CD4-positive, alpha-beta T cell treated with Interleukin-15 for 1 hour (primary cell): ENCODE measurements at regions not wholly inside any gene's neighbourhood (a gene's known extent, or its start where the extent isn't known, plus 50 kb on each side); places are given as distances from the start of the nearest gene placed in this dataset.
"Not testable (repeated sequence)": the region's sequence is repeated elsewhere in the genome, so short reads cannot be mapped to it uniquely, and the experiment has no call there.

Source experiments
- DNase-seq: peaks from one replicate; pipeline ENCODE4 v3.0.0-alpha.2; 2020

DNA sequence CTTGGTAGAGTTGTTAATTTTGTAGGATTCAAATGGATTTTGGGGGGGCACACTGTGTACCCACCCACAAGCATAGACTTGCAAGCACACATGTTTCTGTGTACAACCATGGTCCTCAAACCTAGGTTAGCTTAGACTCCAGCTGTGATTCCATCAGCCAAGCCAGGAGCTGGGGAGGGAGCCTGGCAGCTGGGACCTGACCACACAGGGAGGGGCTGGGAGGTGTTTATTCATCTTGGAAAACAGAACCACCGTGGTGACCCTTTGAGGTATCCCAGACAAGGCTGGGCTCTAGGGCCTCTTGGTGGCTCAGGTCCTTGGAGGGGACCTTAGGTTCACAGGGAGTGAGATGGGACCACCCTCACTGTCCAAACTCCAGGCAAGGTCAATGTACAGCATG is 410.3 kb downstream of the NEBL start:
- DNase-seq: no peak

DNA sequence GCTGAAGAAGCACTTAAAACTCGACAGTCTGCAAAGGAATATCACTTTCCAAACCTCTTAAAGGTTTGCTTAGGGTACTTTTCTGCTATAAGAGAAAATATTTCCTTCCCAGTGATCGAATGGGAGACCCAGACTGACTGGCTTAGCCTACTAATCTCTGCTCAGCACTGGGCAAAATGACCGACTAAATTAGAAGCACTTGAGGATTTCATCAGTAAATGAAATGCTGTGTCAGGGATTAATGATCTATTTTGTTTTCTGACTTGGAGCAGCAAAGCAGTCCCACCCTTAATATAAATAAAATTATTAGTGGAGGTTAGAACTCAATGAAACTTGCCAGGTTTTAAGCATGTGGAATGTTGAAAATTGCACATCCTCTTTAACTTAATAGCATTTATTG is 411.6 kb downstream of the NEBL start:
- no peak for DNase-seq

DNA sequence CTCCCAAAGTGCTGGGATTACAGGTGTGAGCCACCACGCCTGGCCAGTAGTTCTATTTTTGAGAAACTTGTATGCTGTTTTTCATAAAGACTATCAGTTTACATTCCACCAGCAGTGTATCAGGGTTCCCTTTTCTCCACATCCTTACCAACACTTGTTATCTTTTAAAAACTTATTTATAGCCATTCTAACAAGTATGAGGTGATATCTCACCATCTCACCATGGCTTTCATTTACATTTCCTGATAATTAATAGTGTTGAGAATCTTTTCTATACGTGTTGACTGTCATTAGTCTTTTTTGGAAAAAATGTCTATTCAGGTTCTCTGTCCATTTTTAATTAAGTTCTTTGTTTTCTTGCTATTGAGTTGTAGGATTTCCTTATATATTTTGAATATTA is 416.1 kb downstream of the NEBL start:
- no peak for DNase-seq

DNA sequence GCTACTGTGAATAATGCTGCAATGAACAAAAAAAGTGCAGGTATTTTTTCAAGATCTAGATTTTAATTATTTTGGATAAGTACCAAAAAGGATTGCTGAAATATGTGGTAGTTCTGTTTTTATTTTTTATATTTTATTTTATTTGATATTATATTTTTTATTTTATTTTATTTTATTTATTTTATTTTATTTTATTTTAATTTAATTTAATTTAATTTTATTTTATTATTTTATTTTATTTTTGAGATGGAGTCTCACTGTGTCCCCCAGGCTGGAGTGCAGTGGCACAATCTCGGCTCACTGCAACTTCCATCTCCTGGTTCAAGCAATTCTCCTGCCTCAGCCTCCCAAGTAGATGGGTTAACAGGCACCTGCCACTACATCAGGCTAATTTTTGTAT is 416.5 kb downstream of the NEBL start:
- DNase-seq: not testable (repeated sequence)

DNA sequence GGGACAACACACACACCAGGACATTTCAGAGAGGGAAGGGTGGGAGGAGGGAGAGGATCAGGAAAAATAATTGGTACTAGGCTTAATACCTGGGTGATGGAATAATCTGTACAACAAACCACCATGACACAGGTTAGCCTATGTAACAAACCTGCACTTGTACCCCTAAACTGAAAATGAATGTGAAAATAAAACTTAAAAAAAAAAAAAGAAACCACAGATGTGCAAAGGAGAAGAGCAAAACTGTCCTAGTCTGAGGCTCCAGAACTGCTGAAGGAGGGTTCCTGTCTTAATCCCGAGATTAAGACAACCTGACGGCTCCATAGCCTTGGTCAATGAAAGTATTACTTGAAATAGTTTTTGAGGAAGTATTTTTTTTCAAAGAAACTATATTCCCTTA is 423.0 kb downstream of the NEBL start:
- no peak for DNase-seq

DNA sequence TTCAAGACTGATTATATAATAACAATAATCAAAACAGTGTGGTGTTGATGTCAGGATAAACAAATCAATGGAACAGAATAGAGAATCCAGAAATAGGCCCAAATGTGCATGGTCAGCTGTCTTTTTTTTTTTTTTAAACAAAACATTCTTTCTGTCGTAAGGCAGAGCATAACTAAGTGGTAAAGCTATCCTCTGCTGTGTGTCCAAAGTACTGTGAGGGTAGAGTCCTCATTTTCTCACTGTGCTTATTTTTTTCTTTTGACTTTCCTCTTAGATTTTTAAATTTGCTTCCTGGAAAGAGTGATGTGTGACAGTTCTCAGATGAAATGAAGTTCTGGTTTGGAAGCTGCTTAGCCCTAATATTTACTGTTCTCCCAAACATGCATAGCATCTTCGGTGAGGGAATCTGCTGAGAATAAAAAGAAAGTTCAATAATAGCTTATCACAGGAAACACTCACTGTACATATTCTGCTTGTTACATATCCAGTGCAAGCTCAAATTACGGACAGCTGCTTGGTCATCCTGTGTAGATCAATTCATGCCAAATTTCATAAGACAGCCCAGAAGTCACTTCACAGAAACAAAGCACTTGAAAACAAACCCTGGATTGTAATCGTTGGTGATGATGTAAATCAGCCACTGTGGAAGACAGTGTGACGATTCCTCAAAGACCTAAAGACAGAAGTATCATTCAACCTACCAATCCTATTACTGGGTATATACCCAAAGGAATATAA is 423.9 kb downstream of the NEBL start:
- no peak for DNase-seq

DNA sequence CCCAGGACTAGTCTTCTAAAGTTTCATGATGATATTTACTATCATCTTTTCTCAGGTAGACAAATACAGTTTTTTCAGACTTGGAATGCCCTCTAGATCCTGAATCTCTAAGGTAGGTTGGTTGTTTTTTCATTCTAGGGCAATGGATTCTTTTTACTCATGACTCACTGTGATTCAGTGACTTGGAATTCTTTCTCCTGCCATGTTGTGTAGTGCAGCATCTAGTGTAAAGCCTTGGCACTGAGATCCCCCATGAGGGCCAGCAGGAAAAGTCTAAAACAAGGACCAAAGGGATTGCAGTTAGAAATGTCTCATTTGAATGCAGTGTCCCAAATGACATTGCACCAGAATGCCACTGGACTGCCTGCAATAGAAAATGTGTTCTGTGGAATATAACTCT is 430.4 kb downstream of the NEBL start:
- no peak for DNase-seq

DNA sequence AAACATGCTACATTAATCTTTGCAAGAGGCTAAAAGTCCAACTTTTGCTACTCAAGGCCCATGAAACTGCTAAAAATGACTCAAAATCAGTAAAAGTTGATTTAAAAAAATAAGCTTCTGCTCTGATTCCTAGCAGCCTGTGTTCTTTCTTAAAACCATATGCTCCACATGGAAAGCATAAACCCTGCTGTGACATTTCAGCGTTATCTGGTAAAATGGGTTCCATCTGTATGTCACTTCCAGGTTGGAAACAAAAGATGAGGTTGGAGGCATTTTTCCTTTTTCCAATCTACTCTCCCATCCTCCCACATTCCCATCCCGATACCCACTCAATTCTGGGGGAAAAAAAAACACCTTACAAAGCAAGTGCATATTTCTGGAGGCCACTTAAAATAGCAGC is 439.5 kb downstream of the NEBL start:
- DNase-seq: no peak

DNA sequence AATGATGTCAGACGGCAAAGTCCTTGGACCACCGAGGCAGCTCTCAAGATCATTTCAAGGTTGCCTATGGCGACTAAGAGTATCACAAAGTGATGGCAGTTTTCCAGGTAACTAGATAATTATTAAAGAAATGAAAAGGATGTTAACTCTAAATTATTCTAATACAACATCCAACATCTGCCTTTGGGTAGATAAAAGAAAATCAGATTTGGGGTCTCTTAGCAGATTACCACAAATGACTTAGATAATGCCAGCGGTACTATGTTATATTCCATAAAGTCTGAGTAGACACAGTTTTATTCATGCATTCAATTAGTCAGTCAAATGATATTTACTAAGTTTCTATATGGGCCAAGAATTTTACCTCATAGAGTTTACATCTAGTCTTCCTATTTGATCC is 441.3 kb downstream of the NEBL start:
- no peak for DNase-seq

DNA sequence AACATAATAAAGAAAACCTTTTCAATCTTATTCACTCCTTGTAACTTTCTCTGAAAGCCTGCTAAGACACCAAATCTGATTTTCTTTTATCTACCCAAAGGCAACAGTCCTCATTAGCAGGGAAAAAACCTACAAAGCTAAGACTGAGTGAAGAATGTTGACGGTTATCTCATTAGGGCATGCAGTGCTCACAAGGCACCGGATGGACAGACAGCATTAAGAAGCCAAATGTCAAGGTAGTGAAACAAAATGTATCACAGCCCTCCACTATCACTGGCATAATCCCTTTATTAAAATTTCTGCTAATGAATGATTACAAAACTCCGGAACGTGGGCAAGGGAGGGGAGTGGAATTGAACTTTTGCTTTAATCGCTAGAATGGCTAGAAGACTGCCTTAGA is 442.8 kb downstream of the NEBL start:
- no peak for DNase-seq

DNA sequence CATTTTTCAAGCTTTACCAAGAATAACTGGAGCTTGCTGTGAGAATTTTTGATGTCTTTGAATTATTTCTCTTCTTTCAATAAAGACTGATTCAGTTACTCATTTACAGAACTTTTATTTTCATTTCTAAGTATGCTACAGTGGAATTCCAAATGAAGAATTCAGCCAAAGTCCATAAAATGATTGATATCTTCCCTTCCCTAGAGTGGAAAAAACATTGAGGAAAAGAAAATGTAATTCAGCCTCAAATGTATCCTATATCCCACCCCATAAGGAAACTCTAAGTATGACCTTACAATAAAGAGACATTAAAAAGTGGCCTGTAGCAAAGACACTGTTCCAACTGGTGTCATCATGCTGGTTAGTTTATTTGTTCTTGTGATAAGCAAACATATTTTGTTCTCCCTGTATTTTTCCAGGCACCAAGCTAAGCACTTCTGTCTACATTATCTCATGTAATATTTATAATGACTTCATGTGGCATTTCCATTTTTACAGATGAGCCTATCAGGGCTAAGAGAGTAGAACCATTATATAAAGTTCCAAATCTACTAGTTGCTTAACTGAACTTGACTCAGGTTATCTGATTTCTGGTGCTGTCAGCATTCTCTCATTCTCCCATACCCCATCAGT is 450.4 kb downstream of the NEBL start:
- no peak for DNase-seq

DNA sequence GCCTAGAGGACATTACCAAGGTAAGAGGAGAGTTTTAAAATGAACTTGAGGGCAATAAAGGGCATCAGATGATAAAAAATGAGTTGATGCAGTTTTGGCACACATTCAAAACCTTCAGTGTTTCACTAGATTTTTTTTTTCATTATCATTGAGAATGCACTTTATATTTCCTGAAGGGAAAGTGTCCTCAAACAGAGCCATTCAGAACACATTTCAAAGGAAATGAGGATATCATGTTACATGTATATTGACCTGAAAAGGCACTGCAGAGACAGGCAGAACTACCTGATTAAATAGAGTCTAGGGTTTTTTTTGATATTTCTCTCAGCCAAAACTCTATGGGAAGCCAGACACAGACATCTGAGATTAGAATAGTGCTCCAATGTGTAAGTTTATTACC is 454.0 kb downstream of the NEBL start:
- DNase-seq: no peak

DNA sequence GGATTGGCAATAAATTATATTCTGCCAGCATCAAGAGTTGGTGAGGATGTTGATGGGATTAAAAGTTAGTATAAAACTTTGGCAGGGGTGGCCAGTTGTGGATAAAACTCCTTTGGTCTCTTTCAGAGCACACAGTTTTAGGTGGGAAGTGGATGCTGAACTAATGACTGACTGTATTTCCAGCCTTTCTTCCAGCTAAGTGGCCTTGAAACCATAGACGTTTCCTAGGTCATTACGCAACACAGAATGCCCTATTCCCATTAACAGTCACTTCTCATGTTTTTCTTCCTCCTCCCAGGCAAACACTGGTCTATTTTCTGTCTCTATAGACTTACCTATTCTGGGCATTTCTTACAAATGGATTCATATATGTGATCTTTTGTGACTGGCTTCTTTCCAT is 467.4 kb downstream of the NEBL start:
- DNase-seq: no peak

DNA sequence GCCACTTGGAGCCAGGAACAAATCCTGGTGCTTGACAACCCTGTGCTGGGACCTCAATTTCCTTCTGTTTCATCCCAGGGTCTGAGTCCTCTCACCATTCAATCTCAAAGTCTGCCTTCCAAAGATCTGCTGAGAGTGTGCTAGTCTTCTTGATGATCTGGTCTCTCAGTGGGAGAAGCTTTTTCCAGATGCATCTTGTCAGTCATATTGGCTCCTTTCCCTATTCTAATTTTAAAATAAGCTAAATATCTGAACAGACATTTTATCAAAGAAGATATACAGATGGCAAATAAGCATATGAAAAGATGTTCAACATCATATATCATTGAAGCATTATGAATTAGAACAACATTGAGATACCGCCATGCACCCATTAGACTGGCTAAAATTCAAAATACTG is 469.3 kb downstream of the NEBL start:
- no peak for DNase-seq

DNA sequence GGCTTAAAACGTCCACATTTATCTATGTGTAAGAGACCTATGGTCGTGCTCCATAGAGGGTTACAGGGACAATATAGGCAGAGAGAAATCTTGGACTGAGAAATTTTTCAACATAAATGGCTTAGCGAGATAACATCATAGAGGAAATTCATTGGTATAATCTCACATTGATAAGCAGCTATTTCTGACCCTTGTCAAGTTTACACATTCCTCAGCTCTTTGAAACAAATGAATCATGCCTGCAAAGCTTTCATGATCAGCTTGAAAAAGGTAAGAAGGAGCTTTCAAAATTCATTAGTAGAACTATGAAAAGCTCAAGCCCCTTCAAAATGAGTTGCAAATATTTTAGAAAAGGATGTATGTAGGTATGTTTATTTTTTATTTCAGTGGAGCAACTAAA is 478.8 kb downstream of the NEBL start:
- DNase-seq: no peak

DNA sequence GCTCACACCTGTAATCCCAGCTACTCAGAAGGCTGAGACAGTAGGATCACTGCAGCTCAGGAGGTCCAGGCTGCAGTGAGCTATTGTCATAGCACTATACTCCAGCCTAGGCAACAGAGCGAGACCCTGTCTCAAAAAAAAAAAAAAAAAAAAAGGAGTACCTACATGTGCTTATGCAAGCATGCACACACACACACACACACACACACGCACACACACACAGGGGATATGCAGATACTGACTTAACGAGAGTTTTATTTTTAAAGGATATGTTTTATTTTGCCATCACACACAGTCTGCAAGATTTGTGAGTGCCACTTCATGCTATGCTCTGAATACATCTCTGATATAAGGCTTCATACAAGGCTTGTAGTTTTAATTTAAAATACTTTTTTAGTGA is 479.3 kb downstream of the NEBL start:
- DNase-seq: no peak

DNA sequence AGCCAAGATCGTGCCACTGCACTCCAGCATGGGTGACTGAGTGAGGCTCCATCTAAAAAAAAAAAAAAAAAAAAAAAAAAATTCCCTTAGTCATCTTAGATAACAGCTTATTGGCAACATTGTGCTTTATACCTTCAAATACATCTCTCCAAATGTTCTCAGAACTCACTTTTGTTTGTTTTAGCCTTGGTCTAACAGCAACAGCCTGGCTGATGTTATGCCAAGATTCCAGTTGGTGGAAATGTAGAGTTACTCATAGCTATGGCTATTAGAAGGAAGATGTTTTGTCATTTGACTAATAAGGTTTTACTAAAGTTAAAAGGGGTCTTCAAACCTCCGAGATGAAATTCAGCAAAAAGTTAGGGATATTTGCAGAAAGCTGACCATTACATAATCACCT is 481.4 kb downstream of the NEBL start:
- no peak for DNase-seq

DNA sequence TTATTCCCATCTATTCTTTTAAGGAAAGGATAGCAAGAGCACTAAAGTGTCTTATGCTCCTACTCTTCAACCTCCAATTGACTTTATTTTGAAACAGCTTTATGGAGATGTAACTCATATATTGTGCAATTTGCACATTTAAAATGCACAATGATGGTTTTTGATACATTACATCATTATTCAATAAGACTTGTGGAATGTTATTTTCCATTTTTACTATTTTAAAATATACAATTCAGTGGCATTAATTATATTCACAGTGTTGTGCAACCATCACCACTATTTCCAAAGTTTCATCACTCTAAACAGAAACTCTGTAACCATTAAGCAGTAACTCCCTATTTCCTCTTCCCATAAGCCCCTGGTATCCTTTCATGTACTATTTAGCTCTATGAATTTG is 489.8 kb downstream of the NEBL start:
- DNase-seq: no peak

DNA sequence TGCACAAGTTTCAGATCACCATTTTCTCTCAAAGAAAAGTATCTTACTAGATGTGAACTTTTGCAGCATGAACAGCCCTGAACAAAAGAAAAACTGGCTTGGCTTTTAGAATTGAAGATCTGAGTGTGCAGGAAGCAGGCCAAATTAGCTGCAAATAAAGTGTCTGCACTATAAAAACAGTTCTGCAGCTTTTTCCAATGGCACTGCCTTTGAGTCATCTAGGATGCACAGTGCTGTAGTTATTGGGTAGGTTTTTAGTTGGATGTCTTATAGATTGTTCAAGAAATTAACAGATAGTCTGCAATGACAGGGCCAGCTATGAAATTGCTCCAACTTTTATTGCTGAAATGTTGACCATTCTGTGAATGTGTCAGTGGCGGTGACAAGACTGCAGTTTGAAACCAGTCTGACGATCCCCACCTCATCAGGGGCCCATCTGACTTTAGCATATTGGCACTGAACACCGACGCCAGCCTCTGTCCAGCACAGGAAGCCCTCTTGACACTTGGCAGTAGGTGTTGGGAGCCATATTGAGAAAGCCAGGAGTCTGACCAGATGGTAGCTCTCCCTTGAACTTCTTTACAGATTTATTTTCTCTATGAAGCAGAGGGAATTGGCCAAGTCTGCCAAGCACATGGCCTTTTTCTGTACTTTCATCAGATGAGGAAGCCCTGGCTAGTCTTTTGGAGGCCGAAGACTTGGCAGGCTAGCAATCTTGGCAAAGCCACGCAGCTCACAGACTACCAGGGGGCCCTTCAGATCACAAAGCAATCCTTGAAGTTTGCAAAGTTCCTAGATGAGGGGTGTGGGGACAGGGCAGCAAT is 490.6 kb downstream of the NEBL start:
- DNase-seq: no peak

DNA sequence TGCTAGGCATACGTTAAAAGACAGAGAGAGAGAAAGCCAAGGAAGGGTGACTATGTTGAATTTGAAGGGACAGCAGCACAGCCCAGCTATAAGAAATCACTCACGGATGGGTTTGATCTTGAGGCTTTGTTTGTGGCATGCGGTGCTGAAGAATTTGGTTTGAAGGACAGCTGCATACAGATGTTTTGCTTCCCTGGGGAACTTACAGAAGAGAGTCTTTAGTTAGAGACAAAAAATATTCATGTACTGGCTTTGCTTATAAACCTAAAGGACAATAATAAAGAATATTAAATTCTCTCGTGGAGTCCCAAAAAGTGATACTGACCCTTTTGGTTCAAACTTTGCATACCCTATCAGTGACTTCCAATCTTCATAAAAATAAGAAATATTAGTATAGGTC is 491.4 kb downstream of the NEBL start:
- no peak for DNase-seq

DNA sequence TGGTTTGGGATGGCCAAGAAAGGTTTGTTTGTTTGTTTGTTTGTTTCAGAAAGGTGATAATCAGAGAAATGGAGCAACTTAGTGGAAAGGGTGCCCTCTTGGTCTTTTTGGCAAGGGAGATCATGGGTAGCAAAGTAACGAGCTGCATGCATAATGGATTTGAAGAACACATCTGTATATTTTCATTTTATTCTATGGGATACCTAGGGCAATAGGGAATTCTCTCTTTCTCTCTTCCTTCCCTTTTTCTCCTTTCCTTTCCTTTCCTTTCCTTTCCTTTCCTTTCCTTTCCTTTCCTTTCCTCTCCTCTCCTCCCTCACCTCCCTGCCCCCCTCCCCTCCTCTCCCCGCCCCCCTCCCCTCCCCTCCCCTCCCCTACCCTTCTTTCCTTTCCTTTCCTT is 492.1 kb downstream of the NEBL start:
- no peak for DNase-seq

DNA sequence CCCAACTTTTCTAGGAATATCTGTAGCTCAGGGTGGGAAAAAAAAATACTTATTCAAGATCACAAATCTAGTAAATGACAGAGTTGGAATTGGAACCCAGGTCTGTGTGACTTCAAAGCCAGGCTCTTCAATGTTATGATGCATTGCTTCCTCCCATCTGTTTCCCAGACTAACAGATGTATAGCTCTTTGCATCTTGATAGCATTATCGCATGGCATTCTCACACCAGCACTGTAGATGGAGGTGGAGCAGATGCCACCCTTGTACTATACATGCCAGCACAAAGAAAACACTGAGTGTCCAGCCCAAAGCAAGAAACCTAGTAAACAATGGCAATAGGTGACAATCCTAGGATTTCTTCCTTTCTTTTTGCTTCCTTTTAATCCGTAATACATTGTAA is 497.3 kb downstream of the NEBL start:
- no peak for DNase-seq

DNA sequence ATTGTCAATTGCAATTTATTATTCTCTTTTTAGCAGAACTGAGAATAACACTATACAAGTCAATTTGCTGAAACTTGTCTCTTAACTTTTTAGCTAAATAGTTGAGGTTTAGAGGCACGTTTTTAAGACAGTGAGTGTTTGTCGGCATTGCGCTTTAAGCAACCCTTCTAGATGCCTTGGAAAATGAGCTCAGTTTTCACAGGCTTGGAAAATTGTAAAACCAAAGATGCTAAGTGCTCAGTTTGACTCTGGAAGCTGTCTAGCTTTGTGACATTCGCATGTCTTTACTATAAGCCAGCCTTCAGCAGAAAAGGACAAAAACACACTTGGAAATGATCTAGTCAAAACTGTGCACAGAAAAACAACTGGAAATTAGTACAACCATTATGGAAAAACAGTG is 500.4 kb downstream of the NEBL start:
- DNase-seq: no peak

DNA sequence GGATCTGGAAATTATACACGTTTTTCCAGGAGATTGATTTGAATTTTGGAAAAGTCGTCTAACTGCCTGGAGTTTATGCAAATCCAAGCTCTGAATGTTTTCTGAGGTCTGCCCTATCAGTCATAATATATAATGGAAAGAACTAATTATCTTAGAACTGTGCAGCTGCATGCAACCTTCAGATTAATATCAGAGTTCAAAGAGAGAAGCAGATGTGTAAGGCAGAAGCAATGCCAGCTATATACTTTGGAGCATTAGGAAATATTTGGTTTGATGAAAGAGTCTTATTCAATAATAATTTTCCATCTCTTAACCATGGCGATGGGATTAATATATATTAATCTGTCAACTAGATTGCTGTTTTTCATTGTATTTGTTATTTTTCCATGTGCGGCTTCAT is 500.9 kb downstream of the NEBL start:
- no peak for DNase-seq
